ENCODE measurements at regions not wholly inside any gene's neighbourhood (a gene's known extent, or its start where the extent isn't known, plus 50 kb on each side); places are given as distances from the start of the nearest gene placed in this dataset.

- H3K9ac ChIP-seq (ENCODE audit: low read length) = no peak overlapping the region
Observed at GRCh38 chr4:58711039-58711438, 1600.9 kb upstream of the IGFBP7 start.

DNA sequence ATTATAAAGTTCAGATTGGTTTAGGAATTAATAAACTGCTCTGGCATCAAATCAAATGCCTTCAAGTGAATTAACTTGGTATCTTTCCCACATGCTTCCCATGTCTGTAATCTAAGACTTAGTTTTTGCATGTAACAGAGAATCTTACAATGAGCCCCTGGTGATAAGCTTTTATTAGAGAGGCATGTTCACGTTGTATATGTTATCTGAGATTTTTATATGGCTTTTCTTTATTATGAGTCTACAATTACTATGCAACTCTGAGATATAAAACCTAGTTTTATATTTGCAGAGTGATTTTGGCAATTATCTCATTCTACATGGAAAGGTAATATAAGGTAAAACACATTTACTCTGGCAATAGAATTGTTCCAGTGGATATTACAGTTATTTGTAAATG is 1578.4 kb upstream of the IGFBP7 start:
- Histone ChIP-seq H3K27ac (ENCODE audit: low read depth, low read length) (no peak overlapping the region), H3K9me3 (ENCODE audit: control insufficient read depth, insufficient read depth, low read depth, low read length) (no peaks in the 10 kb centered on the region), H3K9ac (ENCODE audit: low read length) (no peak overlapping the region), H3K36me3 (ENCODE audit: control insufficient read depth, insufficient read depth, low read length) (no peaks in the 10 kb centered on the region), H3K4me1 (ENCODE audit: control insufficient read depth, insufficient read depth, low read length) (no peaks in the 10 kb centered on the region), H3K27me3 (ENCODE audit: control insufficient read depth, insufficient read depth, low read length) (no peaks in the 10 kb centered on the region), H3K4me3 (ENCODE audit: low read depth, low read length) (no peak overlapping the region)

More at GRCh38 chr4:58711039-58711438, 1600.9 kb upstream of the IGFBP7 start:
- Histone ChIP-seq H3K4me3 (ENCODE audit: low read depth, low read length) (no peak overlapping the region), H3K4me1 (ENCODE audit: control insufficient read depth, insufficient read depth, low read length) (no peaks in the 10 kb centered on the region), H3K9me3 (ENCODE audit: control insufficient read depth, insufficient read depth, low read depth, low read length) (peaks cover 1% of the 10 kb centered on the region; the same call in 1 of the 2 replicates), H3K27me3 (ENCODE audit: control insufficient read depth, insufficient read depth, low read length) (no peaks in the 10 kb centered on the region), H3K36me3 (ENCODE audit: control insufficient read depth, insufficient read depth, low read length) (no peaks in the 10 kb centered on the region), H3K27ac (ENCODE audit: low read depth, low read length) (no peak overlapping the region)

- H3K4me1 ChIP-seq (ENCODE audit: control insufficient read depth, insufficient read depth, low read length) = peaks cover 9% of the 10 kb centered on the region; the same call in 1 of the 2 replicates
- H3K27ac ChIP-seq (ENCODE audit: low read depth, low read length) = no peak overlapping the region
- peaks cover 7% of the 10 kb centered on the region; the same call in 1 of the 2 replicates for H3K9me3 ChIP-seq (ENCODE audit: control insufficient read depth, insufficient read depth, low read depth, low read length)
- H3K36me3 ChIP-seq (ENCODE audit: control insufficient read depth, insufficient read depth, low read length) = no peaks in the 10 kb centered on the region
- H3K27me3 ChIP-seq (ENCODE audit: control insufficient read depth, insufficient read depth, low read length) = no peaks in the 10 kb centered on the region
- no peak overlapping the region for H3K9ac ChIP-seq (ENCODE audit: low read length)
- H3K4me3 ChIP-seq (ENCODE audit: low read depth, low read length) = no peak overlapping the region
Observed at GRCh38 chr4:58679886-58680285, 1569.7 kb upstream of the IGFBP7 start.

- Histone ChIP-seq H3K27me3 (ENCODE audit: control insufficient read depth, insufficient read depth, low read length) (no peaks in the 10 kb centered on the region), H3K4me3 (ENCODE audit: low read depth, low read length) (no peak overlapping the region), H3K27ac (ENCODE audit: low read depth, low read length) (no peak overlapping the region), H3K9ac (ENCODE audit: low read length) (no peak overlapping the region), H3K9me3 (ENCODE audit: control insufficient read depth, insufficient read depth, low read depth, low read length) (peaks cover 8% of the 10 kb centered on the region; the same call in 1 of the 2 replicates), H3K36me3 (ENCODE audit: control insufficient read depth, insufficient read depth, low read length) (no peaks in the 10 kb centered on the region), H3K4me1 (ENCODE audit: control insufficient read depth, insufficient read depth, low read length) (peaks cover 9% of the 10 kb centered on the region; the same call in 1 of the 2 replicates)
Observed at GRCh38 chr4:58679051-58679450, 1568.9 kb upstream of the IGFBP7 start.

GRCh38 chr4:58669783-58670182 is 1559.6 kb upstream of the IGFBP7 start:
- Histone ChIP-seq H3K27ac (ENCODE audit: low read depth, low read length) (no peak overlapping the region), H3K4me1 (ENCODE audit: control insufficient read depth, insufficient read depth, low read length) (no peaks in the 10 kb centered on the region), H3K27me3 (ENCODE audit: control insufficient read depth, insufficient read depth, low read length) (no peaks in the 10 kb centered on the region), H3K36me3 (ENCODE audit: control insufficient read depth, insufficient read depth, low read length) (no peaks in the 10 kb centered on the region), H3K4me3 (ENCODE audit: low read depth, low read length) (no peak overlapping the region), H3K9ac (ENCODE audit: low read length) (no peak overlapping the region), H3K9me3 (ENCODE audit: control insufficient read depth, insufficient read depth, low read depth, low read length) (peaks cover 11% of the 10 kb centered on the region)

GRCh38 chr4:58665649-58666048 is 1555.5 kb upstream of the IGFBP7 start:
- Histone ChIP-seq H3K27me3 (ENCODE audit: control insufficient read depth, insufficient read depth, low read length) (no peaks in the 10 kb centered on the region), H3K36me3 (ENCODE audit: control insufficient read depth, insufficient read depth, low read length) (no peaks in the 10 kb centered on the region), H3K9me3 (ENCODE audit: control insufficient read depth, insufficient read depth, low read depth, low read length) (no peaks in the 10 kb centered on the region; the same call in 1 of the 2 replicates), H3K4me3 (ENCODE audit: low read depth, low read length) (no peak overlapping the region), H3K9ac (ENCODE audit: low read length) (no peak overlapping the region), H3K27ac (ENCODE audit: low read depth, low read length) (no peak overlapping the region), H3K4me1 (ENCODE audit: control insufficient read depth, insufficient read depth, low read length) (no peaks in the 10 kb centered on the region)

- peaks cover 17% of the 10 kb centered on the region for H3K9me3 ChIP-seq (ENCODE audit: control insufficient read depth, insufficient read depth, low read depth, low read length)
Observed at GRCh38 chr4:58658701-58659100, 1548.5 kb upstream of the IGFBP7 start.

GRCh38 chr4:58653251-58653650 is 1543.1 kb upstream of the IGFBP7 start:
- Histone ChIP-seq H3K36me3 (ENCODE audit: control insufficient read depth, insufficient read depth, low read length) (no peaks in the 10 kb centered on the region), H3K27ac (ENCODE audit: low read depth, low read length) (no peak overlapping the region), H3K4me3 (ENCODE audit: low read depth, low read length) (no peak overlapping the region), H3K27me3 (ENCODE audit: control insufficient read depth, insufficient read depth, low read length) (no peaks in the 10 kb centered on the region), H3K9ac (ENCODE audit: low read length) (no peak overlapping the region), H3K4me1 (ENCODE audit: control insufficient read depth, insufficient read depth, low read length) (no peaks in the 10 kb centered on the region), H3K9me3 (ENCODE audit: control insufficient read depth, insufficient read depth, low read depth, low read length) (peaks cover 17% of the 10 kb centered on the region)

More at GRCh38 chr4:58658701-58659100, 1548.5 kb upstream of the IGFBP7 start:
- H3K27ac ChIP-seq (ENCODE audit: low read depth, low read length) = no peak overlapping the region
- no peak overlapping the region for H3K9ac ChIP-seq (ENCODE audit: low read length)
- no peaks in the 10 kb centered on the region for H3K4me1 ChIP-seq (ENCODE audit: control insufficient read depth, insufficient read depth, low read length)
- H3K4me3 ChIP-seq (ENCODE audit: low read depth, low read length) = no peak overlapping the region
- no peaks in the 10 kb centered on the region for H3K27me3 ChIP-seq (ENCODE audit: control insufficient read depth, insufficient read depth, low read length)
- no peaks in the 10 kb centered on the region for H3K36me3 ChIP-seq (ENCODE audit: control insufficient read depth, insufficient read depth, low read length)

DNA sequence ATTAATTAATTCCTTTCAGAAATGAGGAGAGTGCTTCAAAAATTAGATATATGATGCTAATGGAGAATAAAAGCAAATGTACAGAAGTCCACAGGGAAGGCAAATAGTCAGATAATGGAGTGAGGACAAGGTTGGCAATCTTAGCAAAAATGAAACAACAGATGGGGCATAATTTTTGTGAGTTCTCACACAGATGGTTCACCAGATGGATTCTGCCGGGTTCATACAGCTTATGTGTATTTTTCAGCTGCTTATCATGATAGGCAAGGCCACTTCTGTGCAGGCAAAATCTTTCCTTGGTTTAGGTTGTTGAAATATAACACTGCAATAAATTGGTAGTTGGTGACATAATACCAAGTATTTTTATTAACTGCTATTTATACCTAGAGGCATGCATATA is 1539.0 kb upstream of the IGFBP7 start:
- no peak overlapping the region for H3K27ac ChIP-seq (ENCODE audit: low read depth, low read length)
- no peaks in the 10 kb centered on the region for H3K27me3 ChIP-seq (ENCODE audit: control insufficient read depth, insufficient read depth, low read length)
- H3K9ac ChIP-seq (ENCODE audit: low read length) = no peak overlapping the region
- no peaks in the 10 kb centered on the region for H3K9me3 ChIP-seq (ENCODE audit: control insufficient read depth, insufficient read depth, low read depth, low read length)
- no peaks in the 10 kb centered on the region for H3K4me1 ChIP-seq (ENCODE audit: control insufficient read depth, insufficient read depth, low read length)
- H3K4me3 ChIP-seq (ENCODE audit: low read depth, low read length) = no peak overlapping the region
- no peaks in the 10 kb centered on the region for H3K36me3 ChIP-seq (ENCODE audit: control insufficient read depth, insufficient read depth, low read length)

- Histone ChIP-seq H3K9me3 (ENCODE audit: control insufficient read depth, insufficient read depth, low read depth, low read length) (no peaks in the 10 kb centered on the region), H3K27ac (ENCODE audit: low read depth, low read length) (no peak overlapping the region), H3K9ac (ENCODE audit: low read length) (no peak overlapping the region), H3K4me1 (ENCODE audit: control insufficient read depth, insufficient read depth, low read length) (no peaks in the 10 kb centered on the region), H3K4me3 (ENCODE audit: low read depth, low read length) (no peak overlapping the region), H3K27me3 (ENCODE audit: control insufficient read depth, insufficient read depth, low read length) (no peaks in the 10 kb centered on the region), H3K36me3 (ENCODE audit: control insufficient read depth, insufficient read depth, low read length) (no peaks in the 10 kb centered on the region)
Observed at GRCh38 chr4:58646126-58646525, 1535.9 kb upstream of the IGFBP7 start.

GRCh38 chr4:58644549-58644948 is 1534.4 kb upstream of the IGFBP7 start:
- Histone ChIP-seq H3K4me1 (ENCODE audit: control insufficient read depth, insufficient read depth, low read length) (no peaks in the 10 kb centered on the region), H3K9ac (ENCODE audit: low read length) (no peak overlapping the region), H3K36me3 (ENCODE audit: control insufficient read depth, insufficient read depth, low read length) (no peaks in the 10 kb centered on the region), H3K27me3 (ENCODE audit: control insufficient read depth, insufficient read depth, low read length) (no peaks in the 10 kb centered on the region), H3K4me3 (ENCODE audit: low read depth, low read length) (no peak overlapping the region), H3K9me3 (ENCODE audit: control insufficient read depth, insufficient read depth, low read depth, low read length) (no peaks in the 10 kb centered on the region), H3K27ac (ENCODE audit: low read depth, low read length) (no peak overlapping the region)

- H3K9me3 ChIP-seq (ENCODE audit: control insufficient read depth, insufficient read depth, low read depth, low read length) = no peaks in the 10 kb centered on the region
- no peak overlapping the region for H3K4me3 ChIP-seq (ENCODE audit: low read depth, low read length)
- no peaks in the 10 kb centered on the region for H3K27me3 ChIP-seq (ENCODE audit: control insufficient read depth, insufficient read depth, low read length)
- H3K4me1 ChIP-seq (ENCODE audit: control insufficient read depth, insufficient read depth, low read length) = no peaks in the 10 kb centered on the region
- H3K36me3 ChIP-seq (ENCODE audit: control insufficient read depth, insufficient read depth, low read length) = no peaks in the 10 kb centered on the region
- H3K9ac ChIP-seq (ENCODE audit: low read length) = no peak overlapping the region
- no peak overlapping the region for H3K27ac ChIP-seq (ENCODE audit: low read depth, low read length)
Observed at GRCh38 chr4:58636381-58636780, 1526.2 kb upstream of the IGFBP7 start.
